K562 (cell line): ENCODE measurements at regions not wholly inside any gene's neighbourhood (a gene's known extent, or its start where the extent isn't known, plus 50 kb on each side); places are given as distances from the start of the nearest gene placed in this dataset.

Source experiments
- ATAC-seq: fragments of 200-7000 bp; cut with Tn5 transposase; 3 replicates; pipeline ENCODE4 v1.9.1; 2020; ENCODE audit warnings: moderate library complexity
- BruUV-seq: library from RNA; stranded (reverse); fragments of 400-500 nt; replicated peaks from 2 replicates; lab custom pipeline; 2021; lab: Mats Ljungman, UMichigan
- CTCF ChIA-PET: fragments of 300-600 bp; formaldehyde crosslinking; extraction: SDS; loops from one replicate; lab custom pipeline; 2021; ENCODE audit warnings: low intra/inter-chr PET ratio; lab: Yijun Ruan, JAX
- POLR2A ChIA-PET: fragments of 300-600, 350-650 bp; sonication (Branson Sonifier 250); formaldehyde crosslinking; extraction: SDS; loops from one replicate; lab custom pipeline; 2021; ENCODE audit warnings: antibody characterized with exemption, inconsistent platforms; lab: Yijun Ruan, JAX
- DNase-seq, 4 experiments: peaks; one replicate each; pipeline versions ENCODE4 v3.0.0 to v3.0.0-alpha.2; 2011 to 2018; ENCODE audit warnings: low spot score in 3 of 4, mixed read lengths in 3 of 4; ENCODE audit errors: extremely low read depth in 1 of 4
- FAIRE-seq: peaks from 2 replicates; lab custom pipeline; 2011; peaks lifted over from hg19 to GRCh38; lab: Jason Lieb, UNC
- H2AFZ ChIP-seq: 2 replicates; pipeline ENCODE4 v1.6.0; 2011; ENCODE audit warnings: low read depth, low read length, control low read depth, inconsistent platforms
- H3K27ac ChIP-seq: fragments of 200-600 bp; 3 replicates; pipeline ENCODE4 v1.8.0; 2011; ENCODE audit warnings: low read depth, mild to moderate bottlenecking, control low read depth, inconsistent platforms, low read length, moderate library complexity, mixed read lengths; ENCODE audit errors: extremely low read depth
- H3K27me3 ChIP-seq, 2 experiments: fragments of 300-600 bp in 1 of 2; 2 replicates in 1 of 2; 3 replicates in 1 of 2; pipeline versions ENCODE4 v1.6.0 to v1.8.0; 2011; ENCODE audit warnings: inconsistent platforms in 2 of 2, low read length in 2 of 2, mild to moderate bottlenecking in 1 of 2, mixed read lengths in 1 of 2, moderate library complexity in 1 of 2; ENCODE audit not compliant: control insufficient read depth in 2 of 2, insufficient read depth in 2 of 2
- H3K36me3 ChIP-seq: fragments of 300-600 bp; 3 replicates; pipeline ENCODE4 v1.8.0; 2011; ENCODE audit warnings: mild to moderate bottlenecking, low read length, inconsistent platforms; ENCODE audit not compliant: control insufficient read depth, insufficient read depth
- H3K4me1 ChIP-seq, 2 experiments: fragments of 200-600 bp in 1 of 2; replicated peaks in 1 of 2; 2 replicates in 1 of 2; 3 replicates in 1 of 2; pipeline versions ENCODE4 v1.5.1 to v1.8.0; 2011; ENCODE audit warnings: inconsistent platforms in 2 of 2, low read length in 2 of 2, mild to moderate bottlenecking in 1 of 2, mixed read lengths in 1 of 2, moderate library complexity in 1 of 2; ENCODE audit not compliant: control insufficient read depth in 2 of 2, insufficient read depth in 2 of 2
- H3K4me2 ChIP-seq: 2 replicates; pipeline ENCODE4 v1.6.1; 2011; ENCODE audit warnings: low read length, control low read depth, inconsistent platforms, mixed read lengths; ENCODE audit not compliant: insufficient read depth
- H3K4me3 ChIP-seq: fragments of 200-600 bp; sonication (generic), shearing (Covaris generic); 2 replicates; pipeline ENCODE4 v1.5.1; 2016; ENCODE audit warnings: control low read depth, inconsistent platforms
- H3K79me2 ChIP-seq: fragments of 200-600 bp; 3 replicates; pipeline ENCODE4 v1.8.0; 2011; ENCODE audit warnings: low read length, inconsistent platforms; ENCODE audit not compliant: control insufficient read depth, insufficient read depth
- H3K9ac ChIP-seq, 2 experiments: 2 replicates each; pipeline versions ENCODE4 v1.6.0 to v1.6.1; 2011; ENCODE audit warnings: low read depth in 2 of 2, low read length in 2 of 2, control low read depth in 1 of 2, inconsistent platforms in 1 of 2, mild to moderate bottlenecking in 1 of 2, mixed read lengths in 1 of 2; ENCODE audit not compliant: insufficient read depth in 1 of 2
- H3K9me1 ChIP-seq: one replicate; pipeline ENCODE4 v1.6.0; 2011; ENCODE audit warnings: inconsistent platforms, mild to moderate bottlenecking, low read length, moderate library complexity; ENCODE audit not compliant: control insufficient read depth, insufficient read depth
- H3K9me3 ChIP-seq: replicated peaks from 2 replicates; pipeline ENCODE4 v1.5.1; 2011; ENCODE audit warnings: low read depth, low read length, inconsistent platforms; ENCODE audit not compliant: control insufficient read depth, insufficient read depth
- H4K20me1 ChIP-seq: replicated peaks from 2 replicates; pipeline ENCODE4 v1.6.1; 2011; ENCODE audit warnings: low read length, inconsistent platforms, mixed read lengths; ENCODE audit not compliant: control insufficient read depth, insufficient read depth
- BMI1 ChIP-seq: fragments of 150-350 bp; IDR thresholded peaks from 2 replicates; pipeline ENCODE4 v1.6.1; 2014; ENCODE audit warnings: low read length
- BRCA1 ChIP-seq, 2 experiments: fragments of 450-650 bp in 1 of 2; sonication (generic) in 1 of 2; formaldehyde crosslinking in 1 of 2; IDR thresholded peaks; 2 replicates each; pipeline versions ENCODE4 v1.5.0 to v1.6.1; 2017 to 2020; ENCODE audit warnings: mild to moderate bottlenecking in 1 of 2, missing genetic modification reagents in 1 of 2
- GATA2 ChIP-seq: sonication (generic); formaldehyde crosslinking; IDR thresholded peaks from 2 replicates; pipeline ENCODE4 v1.4.0; 2020; ENCODE audit warnings: mild to moderate bottlenecking, missing genetic modification reagents
- NFYB ChIP-seq: IDR thresholded peaks from 2 replicates; pipeline ENCODE4 v1.6.1; 2011; ENCODE audit warnings: mild to moderate bottlenecking, moderate library complexity; ENCODE audit not compliant: insufficient read length; ENCODE audit errors: extremely low read depth
- NKRF ChIP-seq: fragments of 450-650 bp; IDR thresholded peaks from 2 replicates; pipeline ENCODE4 v1.6.1; 2016; ENCODE audit warnings: borderline replicate concordance
- NRF1 ChIP-seq, 2 experiments: fragments of 450-650 bp; IDR thresholded peaks in 1 of 2; conservative IDR thresholded peaks in 1 of 2; 2 replicates each; pipeline ENCODE4 v1.6.1; 2014; ENCODE audit warnings: mild to moderate bottlenecking in 2 of 2
- RFX1 ChIP-seq: fragments of 450-650 bp; IDR thresholded peaks from 2 replicates; pipeline ENCODE4 v1.6.1; 2016; ENCODE audit warnings: mild to moderate bottlenecking, moderate library complexity
- RFX5 ChIP-seq: IDR thresholded peaks from 2 replicates; pipeline ENCODE4 v1.6.1; 2011; ENCODE audit warnings: low read depth, mild to moderate bottlenecking, improper control_type of control experiment, low read length
- RHOXF2B ChIP-seq: fragments of 250-450 bp; sonication (Bioruptor Pico); conservative IDR thresholded peaks from 2 replicates; pipeline ENCODE4 v1.5.1; 2021
- RNF219 ChIP-seq: fragments of 250-450 bp; sonication (Bioruptor Pico); IDR thresholded peaks from 2 replicates; pipeline ENCODE4 v1.5.0; 2022; ENCODE audit warnings: mild to moderate bottlenecking
- RUNX1 ChIP-seq: sonication (generic); IDR thresholded peaks from 2 replicates; pipeline ENCODE4 v1.6.1; 2016; ENCODE audit warnings: antibody characterized with exemption, low read depth
- XRCC5 ChIP-seq: fragments of 200-400 bp; formaldehyde crosslinking; IDR thresholded peaks from 2 replicates; pipeline ENCODE4 v1.6.1; 2017; ENCODE audit warnings: low read depth, mild to moderate bottlenecking, low read length
- YY1 ChIP-seq, 3 experiments: IDR thresholded peaks; 2 replicates each; pipeline ENCODE4 v1.6.1; 2011; ENCODE audit warnings: low read length in 2 of 3, mild to moderate bottlenecking in 2 of 3, moderate library complexity in 2 of 3, borderline replicate concordance in 1 of 3, control low read depth in 1 of 3, low read depth in 1 of 3; ENCODE audit not compliant: insufficient read depth in 3 of 3, insufficient replicate concordance in 2 of 3, control insufficient read depth in 1 of 3, insufficient read length in 1 of 3; ENCODE audit errors: extremely low read depth in 1 of 3
- WGBS: fragments of 100-300 bp; shearing (Covaris generic); methylation state at CpG from one replicate; pipeline ENCODE4 v1.1.6; 2016; ENCODE audit warnings: low coverage, mixed read lengths; ENCODE audit not compliant: insufficient coverage; ENCODE audit errors: missing lambda C conversion rate; 5-methylcytosine and 5-hydroxymethylcytosine counted together
- in situ Hi-C: fragments of 300-500 bp; cut with MboI; formaldehyde crosslinking; loops from 4 replicates; pipeline ENCODE4 v1.15.0; 2018; ENCODE audit warnings: inconsistent platforms, mixed read lengths
- intact Hi-C: fragments of 100-400 bp; cut with micrococcal nuclease; formaldehyde crosslinking; loops from 2 replicates; pipeline ENCODE4 v1.14.2; 2022

GRCh38 chr13:106263801-106264200 is 271.7 kb downstream of the EFNB2 start:
- Histone ChIP-seq H3K4me3 (no peak overlapping the region), H3K9me1 (no peaks in the 10 kb centered on the region), H3K36me3 (no peaks in the 10 kb centered on the region), H3K4me2 (no peak overlapping the region), H3K27ac (no peak overlapping the region), H3K4me1 (no peaks in the 10 kb centered on the region), H3K79me2 (no peaks in the 10 kb centered on the region), H3K9me3 (no peaks in the 10 kb centered on the region), H4K20me1 (no peaks in the 10 kb centered on the region), H2AFZ (no peak overlapping the region), H3K9ac (no peak overlapping the region), H3K27me3 (no peaks in the 10 kb centered on the region)
- POLR2A ChIA-PET = no interaction called here
- intact Hi-C loops (no loop called here), in situ Hi-C loops (no loop called here)
- ATAC-seq = no peak
- CTCF ChIA-PET = no interaction called here
- TF ChIP-seq NRF1 (conservative IDR thresholded peaks at IDR 0.05 in 1 of 2, IDR thresholded peaks at IDR 0.05 in 1 of 2) (no peak), RHOXF2B (CRISPR knock-in tag) (no peak), NFYB (no peak), BMI1 (no peak), NKRF (no peak), RUNX1 (no peak), GATA2 (no peak), XRCC5 (no peak), YY1 (IDR thresholded peaks at IDR 0.05; ENCODE audit: borderline replicate concordance in 1 of 3, control insufficient read depth in 1 of 3, extremely low read depth in 1 of 3, insufficient read depth in 3 of 3, insufficient read length in 1 of 3, insufficient replicate concordance in 2 of 3, low read depth in 1 of 3, low read length in 2 of 3) (no peak), RNF219 (CRISPR knock-in tag) (no peak), RFX5 (no peak), BRCA1 (IDR thresholded peaks at IDR 0.05) (no peak), BRCA1 (CRISPR knock-in tag; IDR thresholded peaks at IDR 0.05) (no peak), RFX1 (no peak)
- no peak for DNase-seq
- FAIRE-seq = no peak
- BruUV-seq = no TSS peak
- 0% methylated on average over 4 of the region's 4 CpGs for WGBS
